HG03159 (cell line): ENCODE measurements at regions not wholly inside any gene's neighbourhood (a gene's known extent, or its start where the extent isn't known, plus 50 kb on each side); places are given as distances from the start of the nearest gene placed in this dataset.

Source experiments
- ATAC-seq: cut with Tn5 transposase; IDR thresholded peaks from one replicate; pipeline ENCODE4 v1.9.1; 2021; ENCODE audit warnings: mild to moderate bottlenecking, moderate library complexity; ENCODE audit not compliant: unreplicated experiment

DNA sequence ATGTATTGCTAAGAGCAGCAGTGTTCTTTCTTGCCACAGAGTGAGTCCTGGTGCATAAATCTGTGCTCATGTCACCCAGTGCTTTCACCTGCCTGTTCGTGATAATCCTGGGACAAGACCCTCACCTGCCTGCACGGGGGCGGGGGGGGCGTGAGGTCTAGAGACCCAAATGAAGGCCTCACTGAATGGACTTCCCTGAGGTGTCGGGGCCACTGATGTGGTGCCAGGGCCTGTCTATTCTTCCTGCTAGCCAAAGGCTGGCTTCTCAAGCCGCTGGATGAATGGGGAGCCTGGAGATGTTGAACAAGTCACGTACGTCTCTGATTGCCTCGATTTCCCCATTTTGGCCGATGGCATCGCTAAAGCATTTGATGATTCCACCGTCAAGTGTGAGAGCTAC lies 118.8 kb upstream of the IRF2BP2 start:
- ATAC-seq: no peak

GRCh38 chr1:234727018-234727940 lies 117.3 kb upstream of the IRF2BP2 start:
- ATAC-seq: peak; percentile 28

- no peak for ATAC-seq
Observed at GRCh38 chr1:234726359-234726943, 116.5 kb upstream of the IRF2BP2 start.

DNA sequence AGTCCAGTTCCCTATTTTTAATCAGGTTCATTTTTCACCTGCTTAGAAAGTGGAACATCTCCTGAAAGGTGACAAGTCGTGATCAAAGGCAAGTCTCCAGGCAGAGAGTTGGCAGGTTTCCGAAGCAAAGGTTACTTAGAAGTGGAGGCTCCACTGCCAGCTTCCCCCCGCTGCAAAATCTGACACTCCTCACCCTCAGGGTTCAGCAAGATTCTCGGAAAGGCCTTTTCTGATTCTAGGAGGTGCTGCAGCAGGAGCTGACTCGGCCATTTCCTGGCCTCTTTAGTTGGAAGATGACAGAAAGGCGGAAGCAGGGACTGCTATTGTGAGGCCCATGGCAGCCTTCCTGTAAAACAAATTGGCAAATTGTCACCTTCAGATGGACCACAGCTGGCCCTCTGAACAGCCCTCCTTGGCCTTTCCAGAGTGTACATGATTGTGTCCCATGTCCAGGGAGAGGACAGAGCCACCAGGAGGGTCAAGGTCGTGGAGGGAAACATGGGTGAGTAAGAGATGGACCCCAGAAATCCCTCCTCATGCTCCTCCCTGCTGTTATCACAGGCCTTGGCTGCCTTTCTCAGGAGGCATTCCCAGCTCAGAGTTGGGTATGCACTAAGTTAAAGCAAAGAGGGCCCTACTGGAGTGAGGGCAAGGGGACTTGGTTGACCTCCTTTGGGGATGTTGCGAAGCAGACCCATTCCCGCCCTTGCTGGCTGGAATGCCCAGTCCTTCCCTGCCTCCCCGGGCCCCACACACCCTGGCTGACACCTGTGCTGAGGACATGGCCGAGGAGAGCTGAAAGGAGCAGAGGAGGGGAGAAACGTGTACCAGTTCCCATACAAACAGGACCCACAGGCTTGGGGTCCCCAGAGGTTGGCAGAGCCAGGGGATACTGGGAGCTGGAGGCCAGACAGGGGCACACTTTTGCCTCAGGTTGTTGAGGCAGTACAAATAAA lies 115.5 kb upstream of the IRF2BP2 start:
- no peak for ATAC-seq

GRCh38 chr1:234724516-234725176 lies 114.7 kb upstream of the IRF2BP2 start:
- ATAC-seq: peak; percentile 20

DNA sequence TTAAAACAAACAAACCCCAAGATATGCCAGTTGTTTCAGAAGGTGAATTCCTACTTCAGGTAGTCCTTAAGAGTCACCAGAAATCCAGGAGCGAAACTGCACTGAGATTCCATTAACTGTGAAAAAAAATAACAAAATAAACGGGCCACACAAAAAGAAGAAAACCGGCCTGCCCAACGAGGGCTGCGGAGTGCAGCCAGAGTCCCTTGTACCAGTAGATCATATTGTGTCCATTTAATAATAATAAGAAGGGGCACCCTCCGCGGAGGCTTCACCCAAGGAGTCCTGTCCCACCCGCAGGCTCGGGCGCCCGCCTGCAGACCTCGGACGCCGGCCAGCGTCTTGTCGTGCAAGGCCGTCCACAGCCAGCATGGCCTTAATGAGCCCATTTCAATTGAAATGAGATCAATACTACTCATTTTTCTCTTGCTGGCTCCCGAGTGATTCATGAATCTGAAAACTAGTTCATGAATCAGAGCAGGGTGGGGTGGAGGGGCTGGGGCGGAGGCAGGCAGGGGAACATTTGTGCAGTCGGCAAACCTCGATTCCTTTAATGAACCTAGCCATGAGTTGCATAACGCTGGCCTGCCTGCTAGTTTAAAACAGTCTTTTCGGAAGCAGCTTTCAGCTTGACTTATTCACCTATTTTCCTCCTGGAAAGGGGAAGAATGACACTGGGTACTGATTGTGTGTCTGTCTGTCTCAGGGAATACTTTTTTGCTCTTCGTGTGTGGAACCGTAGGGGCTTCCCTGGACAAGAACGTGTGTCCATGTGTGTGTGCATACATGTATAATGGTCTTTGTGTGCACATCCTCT lies 113.1 kb upstream of the IRF2BP2 start:
- ATAC-seq: no peak

GRCh38 chr1:234722270-234722704 lies 112.3 kb upstream of the IRF2BP2 start:
- no peak for ATAC-seq

- ATAC-seq: no peak
Observed at GRCh38 chr1:234721476-234722269, 111.7 kb upstream of the IRF2BP2 start.

GRCh38 chr1:234720709-234721441 lies 110.9 kb upstream of the IRF2BP2 start:
- ATAC-seq: no peak

- ATAC-seq: no peak
Observed at GRCh38 chr1:234719454-234720251, 109.7 kb upstream of the IRF2BP2 start.

DNA sequence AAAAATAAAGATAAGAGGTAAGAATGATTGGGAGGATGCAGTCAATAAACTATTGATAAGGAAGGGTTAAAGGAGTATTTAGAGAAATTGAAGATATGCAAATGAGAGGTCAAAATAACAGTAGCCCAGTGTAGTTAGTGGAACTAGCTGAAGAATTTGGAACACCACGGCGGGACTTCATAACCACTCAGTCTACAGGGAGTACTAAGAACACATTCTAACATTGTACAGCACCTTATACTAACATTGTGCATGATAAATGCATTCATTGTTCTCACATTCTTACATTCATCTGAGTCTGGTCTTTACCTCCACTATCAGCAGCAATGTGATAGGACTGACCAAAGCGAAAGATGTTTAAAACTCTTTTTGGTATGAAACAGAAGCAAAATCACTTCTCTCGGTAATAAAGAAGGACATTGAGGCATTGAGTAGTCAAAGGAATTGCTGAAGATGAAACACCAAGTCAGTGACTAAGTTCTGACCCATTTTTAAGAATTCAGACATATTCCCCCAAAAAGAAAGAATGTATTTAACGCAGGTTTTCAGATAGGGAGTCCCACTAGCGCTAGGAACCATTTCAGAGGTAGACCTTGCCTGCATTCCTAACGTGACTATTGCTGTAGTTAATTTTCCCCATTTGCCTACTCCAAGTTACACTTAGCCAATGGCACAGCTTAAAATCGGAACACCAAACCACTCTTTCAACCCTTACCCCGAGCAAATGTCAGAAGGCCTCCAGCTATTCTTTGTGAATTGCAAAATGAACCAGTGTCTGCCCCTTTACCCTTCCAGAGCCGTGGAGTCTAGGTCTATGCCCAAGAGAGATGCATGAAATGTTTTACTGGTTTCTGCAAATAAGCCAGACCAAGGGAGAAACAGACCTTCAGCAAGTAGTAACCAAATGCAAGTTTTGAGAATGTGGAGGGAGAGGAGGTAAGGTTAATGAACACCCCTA lies 108.8 kb upstream of the IRF2BP2 start:
- no peak for ATAC-seq

GRCh38 chr1:234716908-234717375 lies 107.0 kb upstream of the IRF2BP2 start:
- no peak for ATAC-seq

GRCh38 chr1:234715252-234716014 lies 105.5 kb upstream of the IRF2BP2 start:
- ATAC-seq: no peak

- no peak for ATAC-seq
Observed at GRCh38 chr1:234713859-234714258, 103.9 kb upstream of the IRF2BP2 start.

- no peak for ATAC-seq
Observed at GRCh38 chr1:234713440-234713839, 103.5 kb upstream of the IRF2BP2 start.
